ENCODE measurements at regions not wholly inside any gene's neighbourhood (a gene's known extent, or its start where the extent isn't known, plus 50 kb on each side); places are given as distances from the start of the nearest gene placed in this dataset.
"Not testable (repeated sequence)": the region's sequence is repeated elsewhere in the genome, so short reads cannot be mapped to it uniquely, and the experiment has no call there.

GRCh38 chr4:119955256-119955655 is 111.4 kb downstream of the MAD2L1 start:
- H3K27me3 Mint-ChIP-seq: no peaks in the 10 kb centered on the region
- no peaks in the 10 kb centered on the region for H3K4me1 Mint-ChIP-seq (ENCODE audit: low read depth)
- intact Hi-C loops (cut with micrococcal nuclease): no loop called here
- H3K27ac Mint-ChIP-seq: no peak overlapping the region
- H3K36me3 Mint-ChIP-seq (ENCODE audit: low read depth): no peaks in the 10 kb centered on the region
- peaks cover 18% of the 10 kb centered on the region for H3K9me3 Mint-ChIP-seq
- no peak overlapping the region for H3K4me3 Mint-ChIP-seq

- H3K27me3 Mint-ChIP-seq; H3K4me3 Mint-ChIP-seq; intact Hi-C loops (cut with micrococcal nuclease); H3K36me3 Mint-ChIP-seq (ENCODE audit: low read depth); H3K4me1 Mint-ChIP-seq (ENCODE audit: low read depth); H3K27ac Mint-ChIP-seq: not testable (repeated sequence)
- H3K9me3 Mint-ChIP-seq: peaks cover 18% of the 10 kb centered on the region
Measured at GRCh38 chr4:119954487-119954886, 112.2 kb downstream of the MAD2L1 start.

- H3K27me3 Mint-ChIP-seq: no peaks in the 10 kb centered on the region
- no peaks in the 10 kb centered on the region for H3K36me3 Mint-ChIP-seq (ENCODE audit: low read depth)
- no peak overlapping the region for H3K4me3 Mint-ChIP-seq
- H3K27ac Mint-ChIP-seq: no peak overlapping the region
- no peaks in the 10 kb centered on the region for H3K4me1 Mint-ChIP-seq (ENCODE audit: low read depth)
- no peaks in the 10 kb centered on the region for H3K9me3 Mint-ChIP-seq
- intact Hi-C loops (cut with micrococcal nuclease): no loop called here
Measured at GRCh38 chr4:119946359-119946758, 120.3 kb downstream of the MAD2L1 start.

- no peaks in the 10 kb centered on the region for H3K9me3 Mint-ChIP-seq
- no peaks in the 10 kb centered on the region for H3K4me1 Mint-ChIP-seq (ENCODE audit: low read depth)
- no peak overlapping the region for H3K4me3 Mint-ChIP-seq
- intact Hi-C loops (cut with micrococcal nuclease): no loop called here
- no peak overlapping the region for H3K27ac Mint-ChIP-seq
- no peaks in the 10 kb centered on the region for H3K36me3 Mint-ChIP-seq (ENCODE audit: low read depth)
- no peaks in the 10 kb centered on the region for H3K27me3 Mint-ChIP-seq
Measured at GRCh38 chr4:119942806-119943205, 123.8 kb downstream of the MAD2L1 start.

- Mint-ChIP-seq H3K27me3 (no peaks in the 10 kb centered on the region), H3K36me3 (ENCODE audit: low read depth) (no peaks in the 10 kb centered on the region), H3K4me1 (ENCODE audit: low read depth) (no peaks in the 10 kb centered on the region), H3K27ac (no peak overlapping the region), H3K9me3 (no peaks in the 10 kb centered on the region), H3K4me3 (no peak overlapping the region)
- intact Hi-C loops (cut with micrococcal nuclease): no loop called here
Measured at GRCh38 chr4:119940557-119940956, 126.1 kb downstream of the MAD2L1 start.

- Mint-ChIP-seq H3K27me3 (no peaks in the 10 kb centered on the region), H3K36me3 (ENCODE audit: low read depth) (no peaks in the 10 kb centered on the region), H3K27ac (no peak overlapping the region), H3K9me3 (no peaks in the 10 kb centered on the region), H3K4me1 (ENCODE audit: low read depth) (no peaks in the 10 kb centered on the region), H3K4me3 (no peak overlapping the region)
- intact Hi-C loops (cut with micrococcal nuclease): no loop called here
Measured at GRCh38 chr4:119939071-119939995, 127.3 kb downstream of the MAD2L1 start.

- intact Hi-C loops (cut with micrococcal nuclease): no loop called here
- H3K9me3 Mint-ChIP-seq: no peaks in the 10 kb centered on the region
- H3K4me3 Mint-ChIP-seq: no peak overlapping the region
- H3K4me1 Mint-ChIP-seq (ENCODE audit: low read depth): no peaks in the 10 kb centered on the region
- no peak overlapping the region for H3K27ac Mint-ChIP-seq
- H3K27me3 Mint-ChIP-seq: no peaks in the 10 kb centered on the region
- H3K36me3 Mint-ChIP-seq (ENCODE audit: low read depth): no peaks in the 10 kb centered on the region
Measured at GRCh38 chr4:119937746-119938145, 128.9 kb downstream of the MAD2L1 start.

GRCh38 chr4:119933606-119934005 is 133.0 kb downstream of the MAD2L1 start:
- Mint-ChIP-seq H3K4me3 (no peak overlapping the region), H3K9me3 (no peaks in the 10 kb centered on the region), H3K36me3 (ENCODE audit: low read depth) (no peaks in the 10 kb centered on the region), H3K4me1 (ENCODE audit: low read depth) (no peaks in the 10 kb centered on the region), H3K27ac (no peak overlapping the region), H3K27me3 (no peaks in the 10 kb centered on the region)
- intact Hi-C loops (cut with micrococcal nuclease): no loop called here

- H3K9me3 Mint-ChIP-seq: no peaks in the 10 kb centered on the region
- no peaks in the 10 kb centered on the region for H3K27me3 Mint-ChIP-seq
- no peak overlapping the region for H3K27ac Mint-ChIP-seq
- intact Hi-C loops (cut with micrococcal nuclease): no loop called here
- H3K4me1 Mint-ChIP-seq (ENCODE audit: low read depth): no peaks in the 10 kb centered on the region
- H3K36me3 Mint-ChIP-seq (ENCODE audit: low read depth): no peaks in the 10 kb centered on the region
- H3K4me3 Mint-ChIP-seq: no peak overlapping the region
Measured at GRCh38 chr4:119932277-119932676, 134.4 kb downstream of the MAD2L1 start.

- H3K4me3 Mint-ChIP-seq: no peak overlapping the region
- H3K36me3 Mint-ChIP-seq (ENCODE audit: low read depth): no peaks in the 10 kb centered on the region
- H3K9me3 Mint-ChIP-seq: no peaks in the 10 kb centered on the region
- H3K27ac Mint-ChIP-seq: no peak overlapping the region
- H3K27me3 Mint-ChIP-seq: no peaks in the 10 kb centered on the region
- H3K4me1 Mint-ChIP-seq (ENCODE audit: low read depth): no peaks in the 10 kb centered on the region
- intact Hi-C loops (cut with micrococcal nuclease): no loop called here
Measured at GRCh38 chr4:119930546-119930945, 136.1 kb downstream of the MAD2L1 start.

- H3K36me3 Mint-ChIP-seq (ENCODE audit: low read depth): no peaks in the 10 kb centered on the region
- H3K4me1 Mint-ChIP-seq (ENCODE audit: low read depth): no peaks in the 10 kb centered on the region
- H3K27ac Mint-ChIP-seq: no peak overlapping the region
- intact Hi-C loops (cut with micrococcal nuclease): no loop called here
- no peaks in the 10 kb centered on the region for H3K27me3 Mint-ChIP-seq
- H3K4me3 Mint-ChIP-seq: no peak overlapping the region
- H3K9me3 Mint-ChIP-seq: no peaks in the 10 kb centered on the region
Measured at GRCh38 chr4:119921830-119922229, 144.8 kb downstream of the MAD2L1 start.

GRCh38 chr4:119906277-119906676 is 160.4 kb downstream of the MAD2L1 start:
- H3K4me3 Mint-ChIP-seq: no peak overlapping the region
- peaks cover 28% of the 10 kb centered on the region for H3K9me3 Mint-ChIP-seq
- H3K27ac Mint-ChIP-seq: no peak overlapping the region
- intact Hi-C loops (cut with micrococcal nuclease): no loop called here
- H3K4me1 Mint-ChIP-seq (ENCODE audit: low read depth): no peaks in the 10 kb centered on the region
- H3K36me3 Mint-ChIP-seq (ENCODE audit: low read depth): no peaks in the 10 kb centered on the region
- H3K27me3 Mint-ChIP-seq: no peaks in the 10 kb centered on the region

GRCh38 chr4:119898211-119898610 is 168.4 kb downstream of the MAD2L1 start:
- Mint-ChIP-seq H3K4me3 (no peak overlapping the region), H3K9me3 (peaks cover 12% of the 10 kb centered on the region), H3K4me1 (ENCODE audit: low read depth) (no peaks in the 10 kb centered on the region), H3K36me3 (ENCODE audit: low read depth) (no peaks in the 10 kb centered on the region), H3K27me3 (no peaks in the 10 kb centered on the region), H3K27ac (no peak overlapping the region)
- intact Hi-C loops (cut with micrococcal nuclease): no loop called here

- peaks cover 4% of the 10 kb centered on the region for H3K9me3 Mint-ChIP-seq
Measured at GRCh38 chr4:119897260-119897659, 169.4 kb downstream of the MAD2L1 start.

GRCh38 chr4:119894650-119895208 is 171.9 kb downstream of the MAD2L1 start:
- no peaks in the 10 kb centered on the region for H3K36me3 Mint-ChIP-seq (ENCODE audit: low read depth)
- H3K27ac Mint-ChIP-seq: no peak overlapping the region
- intact Hi-C loops (cut with micrococcal nuclease): no loop called here
- H3K9me3 Mint-ChIP-seq: no peaks in the 10 kb centered on the region
- no peaks in the 10 kb centered on the region for H3K4me1 Mint-ChIP-seq (ENCODE audit: low read depth)
- no peak overlapping the region for H3K4me3 Mint-ChIP-seq
- H3K27me3 Mint-ChIP-seq: no peaks in the 10 kb centered on the region

More at GRCh38 chr4:119897260-119897659, 169.4 kb downstream of the MAD2L1 start:
- Mint-ChIP-seq H3K36me3 (ENCODE audit: low read depth) (no peaks in the 10 kb centered on the region), H3K4me1 (ENCODE audit: low read depth) (no peaks in the 10 kb centered on the region), H3K27me3 (no peaks in the 10 kb centered on the region), H3K27ac (no peak overlapping the region), H3K4me3 (no peak overlapping the region)
- intact Hi-C loops (cut with micrococcal nuclease): no loop called here

All from dendritic cell treated with granulocyte-macrophage colony-stimulating factor and Interleukin-4, amounts not matched to agents 40 ng/mL and 50 ng/mL, for 4 days (primary cell).